GM21367 (cell line): ENCODE measurements at regions not wholly inside any gene's neighbourhood (a gene's known extent, or its start where the extent isn't known, plus 50 kb on each side); places are given as distances from the start of the nearest gene placed in this dataset.

ENCODE experiments used
- ATAC-seq: cut with Tn5 transposase; IDR thresholded peaks from one replicate; pipeline ENCODE4 v1.9.1; 2021; ENCODE audit not compliant: unreplicated experiment

DNA sequence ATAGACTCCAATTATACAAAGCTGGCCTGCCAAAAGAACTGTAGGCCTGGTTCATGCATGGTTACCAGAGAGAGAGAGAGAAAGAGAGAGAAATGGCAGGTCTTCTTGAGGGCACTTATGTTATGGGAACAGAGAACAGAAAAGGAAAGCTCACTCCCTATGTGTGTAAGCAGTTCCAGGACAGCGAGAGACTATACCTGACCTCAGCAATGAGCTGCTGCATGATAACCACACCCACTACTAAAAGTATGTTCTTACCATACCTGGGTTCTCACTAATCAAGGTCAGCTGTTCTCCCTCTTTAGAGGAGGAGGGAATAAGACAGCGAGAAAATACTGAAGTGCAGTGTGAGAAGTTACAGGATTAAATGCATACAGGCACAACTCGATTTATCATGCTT lies 583.3 kb downstream of the GBA3 start:
- no peak for ATAC-seq

DNA sequence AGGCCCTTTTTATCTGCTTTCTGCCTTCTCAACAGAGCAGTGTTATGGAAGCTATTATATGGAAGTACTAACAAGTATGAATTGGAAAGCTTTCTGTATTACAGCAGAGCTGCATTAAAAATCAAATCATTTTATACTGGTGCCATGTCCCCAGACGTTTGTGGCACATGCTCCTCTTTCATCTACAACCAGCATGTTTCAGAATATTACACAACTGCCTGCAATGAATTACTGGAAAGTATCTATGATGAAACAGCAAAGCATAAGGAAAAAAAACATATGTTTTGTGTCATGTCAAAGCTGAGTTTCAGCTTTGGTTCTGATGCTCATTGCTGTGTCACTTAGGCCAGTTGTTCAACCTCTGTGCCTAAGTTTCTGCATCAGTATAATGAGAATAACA lies 576.8 kb downstream of the GBA3 start:
- ATAC-seq: no peak

DNA sequence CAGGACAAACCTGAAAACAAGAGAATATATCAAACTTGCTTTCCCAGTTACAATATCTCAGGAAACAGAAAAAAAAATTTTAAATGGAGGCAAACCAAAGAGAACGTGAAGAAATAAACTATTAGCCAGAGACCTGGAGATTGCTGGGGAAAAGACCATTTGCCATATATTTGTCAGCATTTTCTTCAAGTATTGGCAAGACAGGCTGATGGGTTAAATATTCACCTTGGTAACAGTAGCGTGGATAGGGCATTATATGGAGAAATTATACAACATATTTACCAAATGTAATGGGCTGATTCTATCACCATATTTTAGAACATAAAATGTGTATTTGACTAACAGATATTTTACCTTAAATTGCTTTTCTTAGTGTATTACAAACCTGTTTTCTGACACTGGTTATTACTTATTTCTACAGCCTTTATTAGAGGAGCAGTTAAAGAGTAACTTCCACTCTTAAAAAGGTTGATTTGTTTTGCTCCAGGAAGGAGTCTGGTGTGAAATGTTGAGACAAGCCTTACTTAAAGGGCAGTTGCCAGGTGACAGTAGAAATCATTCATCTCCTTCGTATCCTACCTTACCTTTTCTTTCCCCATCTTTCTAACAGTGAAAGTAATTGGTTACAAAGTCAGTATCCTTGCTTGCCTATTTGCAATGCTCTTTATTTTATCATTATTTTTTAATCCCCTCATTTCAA lies 575.5 kb downstream of the GBA3 start:
- no peak for ATAC-seq

- no peak for ATAC-seq
Observed at GRCh38 chr4:23266401-23266800, 573.7 kb downstream of the GBA3 start.

- ATAC-seq: no peak
Observed at GRCh38 chr4:23260511-23260910, 567.8 kb downstream of the GBA3 start.

- no peak for ATAC-seq
Observed at GRCh38 chr4:23245203-23245832, 552.6 kb downstream of the GBA3 start.

GRCh38 chr4:23242962-23243361 lies 550.2 kb downstream of the GBA3 start:
- no peak for ATAC-seq

- ATAC-seq: no peak
Observed at GRCh38 chr4:23241408-23241807, 548.7 kb downstream of the GBA3 start.

DNA sequence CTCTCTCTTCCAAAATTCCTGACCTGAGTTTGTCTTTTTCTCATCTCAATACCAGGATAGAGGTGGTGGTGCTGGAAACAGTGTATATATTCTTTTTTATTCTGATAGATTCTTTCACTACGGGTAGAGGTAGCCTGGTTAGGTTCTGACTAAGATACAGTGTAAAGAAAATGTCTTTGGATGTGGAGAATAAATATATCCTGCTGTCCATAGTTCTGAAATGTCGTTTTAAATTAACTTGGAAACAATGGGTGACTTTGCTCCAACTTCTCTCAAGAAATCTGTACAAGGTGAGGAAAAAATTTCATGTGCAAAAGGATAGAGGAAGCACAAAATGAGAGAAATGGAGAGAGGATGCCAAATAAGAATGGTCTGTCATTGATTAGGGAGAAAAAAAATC lies 546.1 kb downstream of the GBA3 start:
- no peak for ATAC-seq

DNA sequence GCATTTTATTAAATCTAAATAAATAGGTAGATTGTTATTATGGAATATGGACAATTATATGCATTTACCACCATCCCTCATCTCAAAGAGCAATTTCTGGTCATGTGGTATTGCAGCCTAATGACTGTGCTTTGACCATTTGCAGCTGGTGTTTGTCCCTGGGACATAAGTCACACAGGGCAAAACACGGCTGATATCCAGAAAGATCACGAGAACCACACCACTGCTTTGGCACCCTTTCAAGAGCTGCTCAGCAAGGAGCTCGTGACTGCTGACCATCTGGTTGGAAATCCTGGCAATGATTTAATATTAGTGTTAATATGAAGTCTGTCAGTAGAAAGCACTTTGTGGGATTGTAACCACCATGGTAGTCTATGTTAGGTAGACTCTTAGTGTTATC lies 545.0 kb downstream of the GBA3 start:
- no peak for ATAC-seq

DNA sequence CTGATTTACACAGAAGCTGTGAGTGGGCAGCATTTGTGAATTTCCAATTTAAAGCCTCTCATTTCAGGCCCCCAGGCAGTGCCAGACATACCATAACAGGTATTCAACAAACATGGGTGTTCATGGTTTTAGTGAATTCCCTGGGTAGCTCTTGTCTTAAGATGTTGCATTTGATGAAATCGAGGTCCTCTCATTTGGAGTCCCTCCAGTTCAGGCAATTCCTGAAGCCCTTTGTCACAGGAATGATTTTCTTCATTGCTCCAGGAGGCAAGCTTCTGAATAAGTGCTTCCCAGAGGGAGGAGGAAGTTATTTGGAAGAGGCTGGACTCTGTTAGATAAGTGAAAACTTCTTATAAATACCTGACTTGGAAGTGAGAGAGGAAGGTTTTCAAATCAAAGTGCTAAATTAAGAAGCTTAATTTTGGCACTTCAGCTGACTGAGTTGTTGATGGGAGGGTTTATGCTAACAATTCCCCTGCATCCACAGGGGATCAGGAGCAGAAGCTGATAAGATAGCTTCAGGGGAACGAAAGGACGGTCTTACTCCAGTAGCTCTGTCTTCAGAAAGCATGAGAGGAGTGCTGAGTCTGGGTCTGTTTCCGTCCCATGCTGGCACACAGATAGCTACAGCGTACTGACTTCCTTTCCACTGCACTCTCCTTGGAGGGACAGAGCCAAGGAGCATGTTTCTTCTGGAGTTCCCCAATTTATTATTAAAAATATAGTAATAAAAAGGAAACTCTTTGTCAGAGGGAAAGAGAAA lies 543.1 kb downstream of the GBA3 start:
- ATAC-seq: no peak

DNA sequence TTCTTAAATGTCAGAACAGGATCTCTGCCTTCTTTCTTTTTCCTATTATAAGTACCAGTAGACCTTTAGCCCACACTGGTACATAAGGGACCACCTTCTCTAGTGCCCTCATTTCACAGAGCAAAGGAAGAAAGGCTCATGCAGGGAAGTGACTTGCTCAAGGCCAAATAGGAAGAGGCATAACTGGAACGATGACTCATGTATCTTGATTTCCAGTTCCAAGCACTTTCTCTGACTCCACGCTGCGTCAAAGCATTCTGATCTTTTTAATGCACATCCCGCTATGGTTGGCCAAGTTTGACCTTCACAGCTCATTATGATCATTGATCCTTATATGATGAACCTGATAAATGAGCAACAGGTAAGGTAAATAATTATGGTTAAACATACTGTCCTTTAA lies 542.0 kb downstream of the GBA3 start:
- no peak for ATAC-seq

- ATAC-seq: no peak
Observed at GRCh38 chr4:23234018-23234417, 541.3 kb downstream of the GBA3 start.

- ATAC-seq: no peak
Observed at GRCh38 chr4:23233596-23233995, 540.9 kb downstream of the GBA3 start.

GRCh38 chr4:23232987-23233386 lies 540.2 kb downstream of the GBA3 start:
- ATAC-seq: no peak

GRCh38 chr4:23225564-23225963 lies 532.8 kb downstream of the GBA3 start:
- ATAC-seq: no peak

- ATAC-seq: no peak
Observed at GRCh38 chr4:23224684-23225420, 532.1 kb downstream of the GBA3 start.

- ATAC-seq: no peak
Observed at GRCh38 chr4:23220911-23221310, 528.2 kb downstream of the GBA3 start.

DNA sequence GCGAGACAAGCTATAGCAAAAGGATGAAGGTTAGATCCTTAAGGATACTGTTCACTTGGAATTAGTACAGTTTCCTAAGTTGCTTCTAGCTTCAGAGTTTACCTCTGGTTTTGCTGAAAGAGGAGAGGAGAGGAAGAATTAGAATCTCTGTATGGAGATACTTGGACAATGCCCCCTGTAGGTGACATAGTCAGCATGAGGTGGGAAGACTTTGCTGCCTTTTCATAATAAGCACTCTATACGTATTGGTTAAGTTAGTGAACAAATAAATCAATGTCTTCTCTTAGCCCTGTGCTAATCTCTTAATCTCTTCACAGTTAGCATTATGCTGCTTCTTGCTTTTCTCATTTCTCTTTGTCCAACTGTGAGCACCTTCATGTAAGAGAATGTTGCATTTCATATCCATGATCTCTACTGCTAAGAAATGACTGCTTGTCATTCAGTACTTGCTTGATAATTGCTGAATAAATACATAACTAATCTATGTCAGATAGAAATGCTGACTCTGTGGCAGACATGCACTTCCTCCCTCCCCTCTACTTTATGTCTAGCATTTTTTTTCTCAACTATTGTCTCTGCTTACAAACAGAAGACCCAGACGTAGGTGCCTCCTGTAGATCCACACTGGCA lies 527.2 kb downstream of the GBA3 start:
- no peak for ATAC-seq

DNA sequence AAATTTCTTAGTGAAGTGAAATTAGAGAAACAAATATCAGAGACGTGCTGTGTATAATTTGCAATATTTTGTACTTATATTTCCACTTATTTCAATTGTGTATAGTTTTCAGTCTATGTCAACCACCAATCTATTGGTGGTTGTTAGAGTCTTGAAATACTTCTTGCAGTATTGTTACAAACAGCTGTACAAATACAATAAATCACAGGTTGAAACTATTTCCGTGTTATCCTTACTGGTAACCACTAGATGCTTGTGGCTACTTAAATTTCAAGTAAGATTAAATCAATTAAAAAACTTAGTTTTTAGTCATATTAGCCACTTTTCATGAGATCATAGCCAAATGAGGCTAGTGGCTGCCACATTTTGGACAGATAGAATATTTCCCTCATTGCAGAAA lies 520.5 kb downstream of the GBA3 start:
- no peak for ATAC-seq

- no peak for ATAC-seq
Observed at GRCh38 chr4:23212558-23212957, 519.8 kb downstream of the GBA3 start.
